A172 (cell line): ENCODE measurements at regions not wholly inside any gene's neighbourhood (a gene's known extent, or its start where the extent isn't known, plus 50 kb on each side); places are given as distances from the start of the nearest gene placed in this dataset.

Experiments
- DNase-seq: peaks from one replicate; pipeline ENCODE4 v3.0.0-alpha.2; 2015; ENCODE audit warnings: low spot score

DNA sequence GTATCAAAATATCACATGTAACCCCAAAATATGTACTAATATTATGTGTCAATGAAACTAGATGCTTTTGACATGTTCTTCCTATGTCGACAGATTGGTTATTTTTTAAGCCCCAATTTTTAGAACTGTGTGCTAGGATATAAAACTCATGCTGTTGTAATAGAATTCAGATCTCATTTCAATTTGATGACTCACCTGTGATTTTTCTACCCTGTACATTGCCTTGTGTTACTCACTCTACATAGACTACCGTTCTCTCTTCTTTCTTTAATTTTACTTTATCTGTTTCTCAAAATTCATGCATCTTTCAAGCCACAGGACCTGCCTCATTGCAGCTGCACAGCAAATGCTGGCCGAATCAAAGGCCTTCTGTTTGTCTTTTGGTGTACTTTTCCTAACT is 284.5 kb downstream of the MAT2B start:
- peak; percentile 46 for DNase-seq

DNA sequence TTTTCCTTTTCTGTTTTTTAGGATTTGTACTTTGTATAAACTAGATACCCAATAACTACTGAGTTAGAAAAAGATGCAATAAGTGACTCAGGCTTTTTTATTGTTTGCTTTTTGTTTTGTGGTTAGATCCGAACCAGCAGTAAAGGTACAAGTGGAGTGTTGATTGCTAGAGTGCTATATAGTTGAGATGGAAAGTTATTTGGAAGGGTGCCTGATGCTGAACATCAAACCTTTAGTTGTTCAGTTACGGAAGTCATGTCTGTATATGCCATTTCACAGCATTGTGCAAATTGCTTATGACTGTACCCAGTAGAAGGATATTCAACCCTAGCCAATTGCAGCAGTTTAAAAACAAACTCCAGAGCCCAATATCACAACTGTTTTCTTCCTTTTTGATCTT is 285.1 kb downstream of the MAT2B start:
- peak; percentile 54 for DNase-seq

DNA sequence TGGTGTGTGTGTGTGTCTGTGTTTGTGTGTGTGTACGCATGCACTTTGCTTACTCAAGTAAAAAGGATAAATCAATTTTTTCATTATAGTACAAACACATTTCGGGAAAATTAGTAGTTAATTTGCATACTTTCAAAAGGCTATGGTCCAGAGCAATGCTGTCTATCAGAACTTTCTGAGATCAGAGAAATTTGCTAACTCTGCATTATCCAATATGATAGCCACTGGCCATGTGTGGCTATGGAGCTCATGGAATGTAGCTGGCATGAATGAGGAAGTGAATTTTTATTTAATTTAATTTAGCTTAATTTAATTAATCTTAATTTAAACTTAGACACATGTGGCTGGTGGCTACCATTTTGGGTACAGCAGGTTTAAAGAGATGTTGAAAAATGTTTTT is 289.6 kb downstream of the MAT2B start:
- no peak for DNase-seq

- DNase-seq: no peak
These were observed 302.4 kb downstream of the MAT2B start for GRCh38 chr5:163807781-163808180.

- no peak for DNase-seq
These were observed 304.1 kb downstream of the MAT2B start for GRCh38 chr5:163809473-163809872.

GRCh38 chr5:163813900-163814299 is 308.5 kb downstream of the MAT2B start:
- no peak for DNase-seq

DNA sequence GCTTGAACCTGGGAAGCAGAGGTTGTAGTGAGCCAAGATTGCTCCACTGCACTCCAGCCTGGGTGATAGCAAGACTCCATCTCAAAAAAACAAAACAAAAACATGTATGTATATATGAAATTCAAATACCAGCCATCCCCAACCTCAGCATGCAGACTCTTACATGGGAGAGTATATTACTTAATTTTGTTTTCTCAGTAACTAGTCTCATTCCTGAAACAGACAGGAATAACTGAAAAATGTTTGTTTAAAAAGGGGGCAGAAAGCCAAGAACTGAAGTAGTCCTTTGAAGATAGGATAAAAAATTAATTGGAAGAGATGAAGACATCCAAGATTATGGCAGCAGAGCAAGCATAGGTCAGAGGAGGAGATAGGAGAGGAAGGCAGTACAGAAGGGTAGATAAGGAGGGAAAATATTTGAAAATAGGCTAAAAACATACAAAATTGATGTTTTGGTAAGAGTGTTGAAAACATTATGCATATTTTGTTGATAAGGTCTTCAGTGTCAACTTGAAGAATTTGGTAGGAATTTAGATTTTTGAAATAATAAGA is 309.9 kb downstream of the MAT2B start:
- DNase-seq: no peak

- no peak for DNase-seq
These were observed 315.7 kb downstream of the MAT2B start for GRCh38 chr5:163821142-163821541.

DNA sequence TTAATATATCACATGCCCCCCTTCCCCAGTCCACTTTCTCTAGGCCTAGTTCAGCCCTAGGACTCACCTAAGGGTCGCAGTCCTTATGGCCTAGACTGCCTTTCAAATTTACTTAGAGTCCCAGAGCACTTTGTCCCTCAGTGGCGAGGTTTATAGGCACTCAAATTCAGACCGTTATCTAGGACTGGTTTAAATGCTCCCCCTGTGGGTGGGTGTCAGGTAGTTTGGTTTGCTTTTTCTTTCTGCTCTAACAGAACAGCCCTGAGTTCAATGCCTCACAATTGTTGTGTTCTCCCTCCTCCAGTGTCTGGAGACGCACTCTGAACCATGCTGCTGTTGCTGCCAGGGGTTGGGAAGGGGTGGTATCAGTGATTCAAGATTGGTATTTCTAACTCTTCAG is 317.1 kb downstream of the MAT2B start:
- DNase-seq: no peak

DNA sequence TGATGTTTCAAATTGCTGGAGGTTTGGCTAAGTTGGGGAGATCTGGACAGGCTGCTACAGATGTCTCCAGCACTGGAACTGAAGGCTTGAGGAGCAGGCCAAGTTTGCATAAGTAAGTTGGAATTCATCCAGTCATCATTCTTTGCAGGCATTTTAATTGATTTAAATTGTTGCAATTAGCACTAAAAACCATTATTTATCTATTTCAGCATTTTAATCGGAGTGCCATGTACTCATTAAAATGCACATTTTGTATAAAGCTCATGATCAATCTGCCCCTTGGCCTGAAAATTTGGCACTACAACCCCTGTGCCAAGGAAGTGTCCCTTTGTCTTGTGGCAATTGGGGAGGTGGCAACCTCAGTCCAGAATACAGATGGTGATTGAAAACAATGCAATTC is 320.2 kb downstream of the MAT2B start:
- no peak for DNase-seq

DNA sequence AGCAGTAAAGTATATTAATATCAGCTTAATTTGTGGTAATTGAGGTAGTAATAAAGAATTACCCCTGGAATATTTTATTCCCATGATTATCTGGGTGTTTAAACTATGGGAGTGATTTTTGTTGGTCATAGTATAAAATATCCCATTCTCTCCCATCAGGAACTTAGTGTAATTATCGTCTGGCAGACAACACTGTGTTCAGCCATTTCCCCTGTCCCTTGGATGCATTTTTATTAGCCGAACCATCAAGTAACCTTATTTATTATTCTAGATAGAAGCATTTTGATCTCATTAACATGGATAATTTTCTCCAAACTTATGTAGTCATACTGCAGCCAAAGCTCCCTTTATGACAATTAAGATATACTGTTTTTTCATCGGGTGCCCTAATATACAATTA is 320.8 kb downstream of the MAT2B start:
- DNase-seq: no peak

DNA sequence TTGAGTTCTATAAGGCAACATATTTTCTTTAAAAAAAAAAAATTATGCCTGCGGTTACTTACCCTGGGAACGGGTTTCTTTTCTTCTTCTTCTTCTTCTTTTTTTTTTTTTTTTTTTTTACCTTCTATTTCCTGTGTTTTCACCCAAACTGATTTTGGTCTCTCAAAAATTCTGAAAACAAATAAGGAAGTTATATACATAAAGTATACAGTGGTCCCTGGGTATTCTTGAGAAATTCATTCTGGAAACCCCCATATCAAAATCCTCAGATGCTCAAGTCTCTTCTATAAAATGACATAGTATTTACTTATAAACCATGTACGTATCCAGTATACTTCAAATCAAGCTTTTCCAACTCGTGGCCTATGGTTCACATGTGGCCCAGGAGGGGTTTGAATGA is 326.7 kb downstream of the MAT2B start:
- DNase-seq: no peak

DNA sequence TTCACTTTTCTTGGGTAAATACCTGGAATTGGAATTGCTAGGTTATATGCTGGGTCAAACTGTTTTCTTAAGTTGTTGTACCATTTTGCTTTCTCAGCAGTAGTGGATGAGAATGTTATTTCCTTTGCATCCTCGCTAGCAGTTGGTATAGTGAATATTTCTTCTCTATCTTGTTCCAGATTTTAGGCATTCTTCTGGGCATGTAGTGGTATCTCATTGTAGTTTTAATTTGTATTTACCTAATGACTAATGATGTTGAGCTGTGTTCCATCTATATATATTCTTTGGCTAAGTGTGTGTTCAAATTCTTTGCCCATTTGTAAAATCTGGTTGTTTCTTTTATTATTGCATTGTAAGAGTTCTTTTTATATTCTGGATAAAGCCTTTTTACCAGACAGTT is 333.3 kb downstream of the MAT2B start:
- no peak for DNase-seq

DNA sequence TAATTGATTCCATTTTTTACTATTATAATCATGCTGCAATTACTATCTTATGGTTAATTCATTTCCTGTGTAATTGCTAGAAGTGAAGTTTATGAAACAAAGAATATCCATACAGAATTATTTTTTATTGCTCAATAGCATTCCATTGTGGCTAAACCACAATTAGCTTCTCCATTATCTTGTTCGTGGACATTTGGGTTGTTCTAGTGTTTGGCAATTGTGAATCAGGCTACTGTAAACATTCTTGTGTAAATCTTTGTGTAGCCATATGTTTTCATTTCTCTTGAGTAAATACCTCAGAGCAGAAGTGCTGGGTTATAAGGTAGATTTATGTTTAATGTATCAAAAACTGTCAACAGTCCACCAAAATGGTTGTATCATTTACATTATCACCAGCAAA is 341.1 kb downstream of the MAT2B start:
- DNase-seq: no peak

- DNase-seq: no peak
These were observed 350.3 kb downstream of the MAT2B start for GRCh38 chr5:163855754-163856153.

DNA sequence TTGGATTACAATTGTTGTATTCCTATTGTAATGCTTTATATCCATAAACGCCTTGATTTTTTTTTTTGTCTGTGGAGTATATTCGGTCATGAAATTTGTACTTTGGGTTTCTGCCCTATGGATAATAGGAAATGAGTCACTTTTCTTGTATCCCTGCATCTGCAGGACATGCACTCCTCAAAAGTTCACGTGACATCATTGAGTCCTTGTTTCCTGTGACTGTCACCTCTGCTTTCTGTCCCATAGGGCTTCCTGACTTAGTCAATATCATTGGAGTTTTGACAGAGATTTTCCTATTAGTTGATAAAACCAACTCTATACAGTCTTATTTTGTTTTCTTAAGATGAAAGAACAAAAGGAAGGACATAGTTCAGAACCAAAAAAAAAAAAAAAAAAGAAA is 356.3 kb downstream of the MAT2B start:
- peak; percentile 41 for DNase-seq

DNA sequence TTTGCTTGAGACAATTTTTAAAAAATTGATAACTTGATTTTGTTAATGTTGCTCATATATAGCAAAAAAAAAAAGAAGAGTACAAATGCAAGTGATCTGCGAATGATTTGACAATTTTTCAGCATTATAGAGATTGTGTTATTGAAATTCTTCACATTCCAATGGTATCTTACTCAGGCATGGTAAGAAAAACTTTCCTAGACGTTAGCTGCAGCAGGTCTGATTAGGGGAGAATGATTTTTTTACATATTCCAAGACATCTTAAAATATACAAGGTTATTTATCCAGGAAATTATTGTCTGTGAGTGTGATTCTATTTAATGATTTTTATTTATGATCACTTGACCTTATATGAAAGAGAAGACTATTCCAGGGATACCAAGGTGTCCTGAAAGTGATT is 361.9 kb downstream of the MAT2B start:
- DNase-seq: peak; percentile 33

GRCh38 chr5:163867738-163868137 is 362.3 kb downstream of the MAT2B start:
- DNase-seq: peak; percentile 49

DNA sequence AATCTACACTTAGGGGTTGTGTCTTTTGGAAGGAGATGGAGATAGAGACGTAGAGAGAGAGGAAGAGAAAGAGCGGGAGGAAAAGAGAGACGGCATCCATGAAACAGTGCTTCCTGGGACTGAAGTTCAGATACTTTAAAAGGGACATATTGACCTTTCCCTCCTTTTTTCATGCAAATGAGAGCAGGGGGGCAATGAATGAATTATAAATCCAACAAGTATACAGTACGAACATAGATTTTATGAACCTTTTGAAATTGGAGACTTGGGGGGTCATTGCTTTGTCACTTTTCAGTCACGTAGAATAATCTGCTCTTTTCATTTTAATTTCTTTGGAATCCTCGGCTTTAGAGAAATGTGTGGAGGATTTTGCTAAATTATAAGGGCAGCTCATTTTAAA is 364.2 kb downstream of the MAT2B start:
- no peak for DNase-seq

DNA sequence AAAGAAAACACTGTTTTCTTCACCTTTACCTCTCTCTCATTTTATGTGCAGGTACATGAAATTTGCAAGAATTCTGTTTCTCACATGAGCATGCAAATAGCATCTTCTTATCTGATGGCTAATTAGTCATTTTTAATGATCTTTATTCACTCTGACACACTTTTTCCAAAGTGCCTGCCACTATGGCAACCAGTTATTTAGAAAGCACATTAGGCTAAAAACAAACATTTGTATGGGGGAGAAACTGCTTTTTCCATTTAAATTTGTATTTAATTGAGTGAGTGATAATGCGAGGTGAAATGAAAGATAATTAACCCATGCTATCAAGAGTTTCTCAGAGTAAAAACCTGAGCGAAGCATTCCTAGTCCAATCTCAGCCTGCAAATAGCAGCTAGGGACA is 365.0 kb downstream of the MAT2B start:
- no peak for DNase-seq

GRCh38 chr5:163874431-163874830 is 369.0 kb downstream of the MAT2B start:
- DNase-seq: no peak

GRCh38 chr5:163874912-163875311 is 369.5 kb downstream of the MAT2B start:
- DNase-seq: peak; percentile 20

DNA sequence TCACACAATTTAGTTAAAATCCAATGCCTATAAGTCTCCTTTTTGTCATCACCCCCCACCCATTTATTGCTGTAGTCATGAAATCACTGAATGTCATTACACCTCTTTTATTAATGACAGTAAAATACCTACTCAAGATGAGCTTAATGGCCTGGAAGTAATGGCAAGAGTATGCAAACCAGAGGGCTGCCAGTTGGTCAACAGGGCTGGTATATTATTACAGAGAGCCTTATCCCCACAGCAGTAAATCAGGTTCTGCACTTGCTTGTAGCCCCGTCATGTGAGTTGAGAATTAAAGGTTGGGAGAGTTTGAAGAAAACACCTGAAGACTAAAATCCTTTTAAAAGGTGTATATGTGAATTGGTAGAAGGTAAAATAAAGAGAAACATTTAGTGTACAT is 372.4 kb downstream of the MAT2B start:
- no peak for DNase-seq

GRCh38 chr5:163878490-163878889 is 373.1 kb downstream of the MAT2B start:
- DNase-seq: no peak

DNA sequence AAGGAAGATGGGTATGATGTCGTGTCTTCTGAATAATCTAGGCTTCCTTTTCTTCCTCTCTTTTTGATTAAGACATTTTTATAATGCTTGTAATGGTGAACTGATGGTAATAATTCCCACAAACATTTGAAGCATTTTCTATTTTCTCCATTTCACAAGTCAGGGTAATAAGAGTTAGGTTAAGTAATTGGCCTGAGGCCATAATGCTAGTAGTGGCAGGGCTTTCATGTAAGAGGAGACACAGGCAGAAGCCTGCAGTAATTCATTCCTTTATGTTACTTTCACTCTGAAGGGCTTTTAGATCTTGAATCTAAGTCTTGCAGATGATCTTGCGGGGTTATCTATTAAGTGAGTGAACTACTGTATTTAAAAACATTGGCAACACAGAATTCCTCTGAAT is 374.9 kb downstream of the MAT2B start:
- DNase-seq: no peak
